HG02763 (cell line): ENCODE measurements at regions not wholly inside any gene's neighbourhood (a gene's known extent, or its start where the extent isn't known, plus 50 kb on each side); places are given as distances from the start of the nearest gene placed in this dataset.
"Not testable (repeated sequence)": the region's sequence is repeated elsewhere in the genome, so short reads cannot be mapped to it uniquely, and the experiment has no call there.

Experiments used
- ATAC-seq: cut with Tn5 transposase; IDR thresholded peaks from one replicate; pipeline ENCODE4 v1.9.1; 2021; ENCODE audit warnings: mild to moderate bottlenecking, moderate library complexity; ENCODE audit not compliant: unreplicated experiment

- no peak for ATAC-seq
Measured at GRCh38 chr2:39487398-39488250, 50.5 kb upstream of the MAP4K3 start.

- no peak for ATAC-seq
Measured at GRCh38 chr2:39488450-39488849, 51.4 kb upstream of the MAP4K3 start.

GRCh38 chr2:39490586-39490985 is 53.5 kb upstream of the MAP4K3 start:
- ATAC-seq, result no peak

- ATAC-seq, result peak; percentile 11
Measured at GRCh38 chr2:39491653-39492052, 54.6 kb upstream of the MAP4K3 start.

GRCh38 chr2:39492095-39492590 is 55.1 kb upstream of the MAP4K3 start:
- peak; percentile 99 for ATAC-seq

GRCh38 chr2:39492716-39493115 is 55.6 kb upstream of the MAP4K3 start:
- no peak for ATAC-seq

GRCh38 chr2:39494784-39495251 is 57.7 kb upstream of the MAP4K3 start:
- ATAC-seq, result peak; percentile 49

- no peak for ATAC-seq
Measured at GRCh38 chr2:39497082-39497801, 60.2 kb upstream of the MAP4K3 start.

GRCh38 chr2:39498176-39498575 is 61.1 kb upstream of the MAP4K3 start:
- ATAC-seq, result not testable (repeated sequence)

GRCh38 chr2:39498786-39499185 is 61.7 kb upstream of the MAP4K3 start:
- ATAC-seq, result no peak

- ATAC-seq, result no peak
Measured at GRCh38 chr2:39499336-39499735, 62.3 kb upstream of the MAP4K3 start.

GRCh38 chr2:39501412-39501811 is 64.3 kb upstream of the MAP4K3 start:
- no peak for ATAC-seq

- ATAC-seq, result no peak
Measured at GRCh38 chr2:39503277-39503676, 66.2 kb upstream of the MAP4K3 start.

GRCh38 chr2:39504790-39505335 is 67.8 kb upstream of the MAP4K3 start:
- ATAC-seq, result no peak

- no peak for ATAC-seq
Measured at GRCh38 chr2:39506215-39506614, 69.1 kb upstream of the MAP4K3 start.

GRCh38 chr2:39508198-39508597 is 71.1 kb upstream of the MAP4K3 start:
- no peak for ATAC-seq

GRCh38 chr2:39510140-39510539 is 73.1 kb upstream of the MAP4K3 start:
- ATAC-seq, result no peak

GRCh38 chr2:39511219-39511604 is 74.1 kb upstream of the MAP4K3 start:
- no peak for ATAC-seq

GRCh38 chr2:39511605-39512433 is 74.7 kb upstream of the MAP4K3 start:
- ATAC-seq, result no peak

- no peak for ATAC-seq
Measured at GRCh38 chr2:39512434-39512935, 75.4 kb upstream of the MAP4K3 start.

- ATAC-seq, result no peak
Measured at GRCh38 chr2:39512941-39513340, 75.9 kb upstream of the MAP4K3 start.
